ENCODE measurements at regions not wholly inside any gene's neighbourhood (a gene's known extent, or its start where the extent isn't known, plus 50 kb on each side); places are given as distances from the start of the nearest gene placed in this dataset.

DNA sequence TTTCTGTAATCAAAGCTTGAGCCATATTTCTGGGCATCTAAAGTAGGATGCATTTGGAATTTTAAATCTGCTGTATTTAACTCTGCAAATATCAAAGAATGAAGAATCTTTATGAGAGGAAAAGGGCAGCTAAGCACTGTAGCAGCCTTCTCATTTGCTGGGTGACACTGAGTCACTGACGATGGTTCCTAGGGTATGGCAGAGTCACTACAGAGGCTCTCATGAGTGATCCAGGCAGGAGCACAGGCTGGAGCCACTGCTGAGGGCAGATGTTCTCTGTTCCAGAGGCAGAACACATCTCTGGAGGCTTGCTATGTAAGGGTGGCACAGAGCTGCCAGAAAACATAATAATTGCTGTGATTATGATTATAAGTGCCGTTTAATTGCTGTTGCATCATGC is 340.7 kb upstream of the HTR2A start:
- TF ChIP-seq, protein P1, sequence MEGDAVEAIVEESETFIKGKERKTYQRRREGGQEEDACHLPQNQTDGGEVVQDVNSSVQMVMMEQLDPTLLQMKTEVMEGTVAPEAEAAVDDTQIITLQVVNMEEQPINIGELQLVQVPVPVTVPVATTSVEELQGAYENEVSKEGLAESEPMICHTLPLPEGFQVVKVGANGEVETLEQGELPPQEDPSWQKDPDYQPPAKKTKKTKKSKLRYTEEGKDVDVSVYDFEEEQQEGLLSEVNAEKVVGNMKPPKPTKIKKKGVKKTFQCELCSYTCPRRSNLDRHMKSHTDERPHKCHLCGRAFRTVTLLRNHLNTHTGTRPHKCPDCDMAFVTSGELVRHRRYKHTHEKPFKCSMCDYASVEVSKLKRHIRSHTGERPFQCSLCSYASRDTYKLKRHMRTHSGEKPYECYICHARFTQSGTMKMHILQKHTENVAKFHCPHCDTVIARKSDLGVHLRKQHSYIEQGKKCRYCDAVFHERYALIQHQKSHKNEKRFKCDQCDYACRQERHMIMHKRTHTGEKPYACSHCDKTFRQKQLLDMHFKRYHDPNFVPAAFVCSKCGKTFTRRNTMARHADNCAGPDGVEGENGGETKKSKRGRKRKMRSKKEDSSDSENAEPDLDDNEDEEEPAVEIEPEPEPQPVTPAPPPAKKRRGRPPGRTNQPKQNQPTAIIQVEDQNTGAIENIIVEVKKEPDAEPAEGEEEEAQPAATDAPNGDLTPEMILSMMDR (conservative IDR thresholded peaks at IDR 0.05; ENCODE audit: low read length) = no peak
- no peak for TF ChIP-seq EZH2phosphoT487 (IDR thresholded peaks at IDR 0.05; ENCODE audit: borderline replicate concordance)

Data from Loucy (cell line).